IMR-90 (cell line): ENCODE measurements at regions not wholly inside any gene's neighbourhood (a gene's known extent, or its start where the extent isn't known, plus 50 kb on each side); places are given as distances from the start of the nearest gene placed in this dataset.

Experiments
- ATAC-seq: fragments of 200-7000 bp; cut with Tn5 transposase; 2 replicates; pipeline ENCODE4 v1.9.1; 2020; ENCODE audit warnings: low read depth, mild to moderate bottlenecking, moderate library complexity
- BruUV-seq: library from RNA; stranded (reverse); fragments of 400-500 nt; replicated peaks from 2 replicates; lab custom pipeline; 2021; lab: Mats Ljungman, UMichigan
- CTCF ChIA-PET: fragments of 300-600 bp; formaldehyde crosslinking; extraction: SDS; loops from one replicate; lab custom pipeline; 2021; ENCODE audit warnings: antibody characterized with exemption; lab: Yijun Ruan, JAX
- POLR2A ChIA-PET: fragments of 300-600 bp; sonication (Branson Sonifier 250); formaldehyde crosslinking; loops from one replicate; lab custom pipeline; 2022; ENCODE audit warnings: antibody characterized with exemption; ENCODE audit not compliant: unreplicated experiment; lab: Charles Lee
- DNase-seq: peaks from one replicate; pipeline ENCODE4 v3.0.0; 2013
- H2AFZ ChIP-seq: replicated peaks from 2 replicates; pipeline ENCODE3; 2013; ENCODE audit warnings: low read length, mild to moderate bottlenecking; ENCODE audit not compliant: poor library complexity
- H2AK5ac ChIP-seq: 2 replicates; pipeline ENCODE4 v1.6.1; 2013; ENCODE audit warnings: low read depth, low read length, inconsistent platforms
- H2AK9ac ChIP-seq: replicated peaks from 2 replicates; pipeline ENCODE3; 2013; ENCODE audit warnings: mild to moderate bottlenecking, low read depth, low read length, moderate library complexity; ENCODE audit not compliant: poor library complexity
- H2BK120ac ChIP-seq: 2 replicates; pipeline ENCODE4 v1.6.1; 2013; ENCODE audit warnings: low read depth, low read length, inconsistent platforms
- H2BK15ac ChIP-seq: 3 replicates; pipeline ENCODE4 v1.6.1; 2013; ENCODE audit warnings: low read depth, low read length, inconsistent platforms
- H2BK20ac ChIP-seq: 2 replicates; pipeline ENCODE4 v1.6.1; 2013; ENCODE audit warnings: low read depth, mild to moderate bottlenecking, inconsistent platforms, low read length, moderate library complexity
- H2BK5ac ChIP-seq: 2 replicates; pipeline ENCODE4 v1.6.1; 2013; ENCODE audit warnings: mild to moderate bottlenecking, low read depth, low read length, inconsistent platforms; ENCODE audit not compliant: poor library complexity, severe bottlenecking
- H3K14ac ChIP-seq: replicated peaks from 2 replicates; pipeline ENCODE4 v1.6.1; 2013; ENCODE audit warnings: low read depth, low read length, inconsistent platforms
- H3K18ac ChIP-seq: 2 replicates; pipeline ENCODE4 v1.6.1; 2013; ENCODE audit warnings: low read depth, low read length, control low read depth
- H3K23ac ChIP-seq: 2 replicates; pipeline ENCODE4 v1.6.1; 2013; ENCODE audit warnings: low read depth, low read length, inconsistent platforms
- H3K27ac ChIP-seq: 2 replicates; pipeline ENCODE4 v1.5.1; 2013; ENCODE audit warnings: mild to moderate bottlenecking, control low read depth, low read length; ENCODE audit not compliant: insufficient read depth
- H3K27me3 ChIP-seq: 2 replicates; pipeline ENCODE4 v1.6.1; 2013; ENCODE audit warnings: low read length; ENCODE audit not compliant: control insufficient read depth, insufficient read depth
- H3K36me3 ChIP-seq: 2 replicates; pipeline ENCODE4 v1.6.1; 2013; ENCODE audit warnings: low read length, mixed read lengths; ENCODE audit not compliant: control insufficient read depth, insufficient read depth
- H3K4ac ChIP-seq: 2 replicates; pipeline ENCODE4 v1.6.1; 2013; ENCODE audit warnings: low read depth, low read length, inconsistent platforms
- H3K4me1 ChIP-seq: 2 replicates; pipeline ENCODE4 v1.6.1; 2013; ENCODE audit warnings: low read length, mixed read lengths; ENCODE audit not compliant: control insufficient read depth, insufficient read depth
- H3K4me2 ChIP-seq: 2 replicates; pipeline ENCODE4 v1.6.1; 2013; ENCODE audit warnings: low read depth, mild to moderate bottlenecking, control low read depth, low read length, moderate library complexity
- H3K4me3 ChIP-seq: 2 replicates; pipeline ENCODE4 v1.5.1; 2013; ENCODE audit warnings: low read depth, mild to moderate bottlenecking, control low read depth, low read length, moderate library complexity; ENCODE audit not compliant: insufficient read depth
- H3K56ac ChIP-seq: 2 replicates; pipeline ENCODE4 v1.6.1; 2013; ENCODE audit warnings: low read length, inconsistent platforms; ENCODE audit not compliant: insufficient read depth; ENCODE audit errors: extremely low read depth
- H3K79me1 ChIP-seq, 2 experiments: 2 replicates each; pipeline ENCODE4 v1.6.1; 2013; ENCODE audit warnings: low read length in 2 of 2, inconsistent platforms in 1 of 2, low read depth in 1 of 2
- H3K9ac ChIP-seq: 2 replicates; pipeline ENCODE4 v1.6.1; 2013; ENCODE audit warnings: low read depth, low read length, control low read depth
- H3K9me1 ChIP-seq: 2 replicates; pipeline ENCODE4 v1.6.1; 2013; ENCODE audit warnings: low read length, inconsistent platforms; ENCODE audit not compliant: insufficient read depth
- H3K9me3 ChIP-seq: 2 replicates; pipeline ENCODE4 v1.6.1; 2013; ENCODE audit warnings: low read length; ENCODE audit not compliant: control insufficient read depth, insufficient read depth
- H4K20me1 ChIP-seq: 2 replicates; pipeline ENCODE4 v1.6.1; 2013; ENCODE audit warnings: low read length, inconsistent platforms; ENCODE audit not compliant: insufficient read depth
- H4K5ac ChIP-seq: 2 replicates; pipeline ENCODE4 v1.6.1; 2013; ENCODE audit warnings: mild to moderate bottlenecking, low read depth, low read length, control low read depth
- H4K8ac ChIP-seq, 2 experiments: 2 replicates each; pipeline ENCODE4 v1.6.1; 2013; ENCODE audit warnings: low read depth in 2 of 2, low read length in 2 of 2, control low read depth in 1 of 2, inconsistent platforms in 1 of 2
- H4K91ac ChIP-seq: 2 replicates; pipeline ENCODE4 v1.6.1; 2013; ENCODE audit warnings: low read depth, low read length, inconsistent platforms; ENCODE audit not compliant: insufficient read depth
- BHLHE40 ChIP-seq: fragments of 150-350 bp; IDR thresholded peaks from 2 replicates; pipeline ENCODE4 v1.6.1; 2016; ENCODE audit warnings: mild to moderate bottlenecking, low read depth, low read length
- CEBPB ChIP-seq: IDR thresholded peaks from 2 replicates; pipeline ENCODE4 v1.6.1; 2012; ENCODE audit warnings: low read depth, low read length, improper control_type of control experiment
- CHD1 ChIP-seq: IDR thresholded peaks from 2 replicates; pipeline ENCODE4 v1.6.1; 2012; ENCODE audit warnings: low read depth, low read length, improper control_type of control experiment
- FOS ChIP-seq: fragments of 150-350 bp; IDR thresholded peaks from 2 replicates; pipeline ENCODE4 v1.6.1; 2016; ENCODE audit warnings: low read depth, low read length
- MAFK ChIP-seq: IDR thresholded peaks from 2 replicates; pipeline ENCODE4 v1.6.1; 2012; ENCODE audit warnings: low read depth, low read length, improper control_type of control experiment
- MAZ ChIP-seq: IDR thresholded peaks from 2 replicates; pipeline ENCODE4 v1.6.1; 2012; ENCODE audit warnings: low read depth, mild to moderate bottlenecking, low read length, improper control_type of control experiment, moderate library complexity, borderline replicate concordance
- MXI1 ChIP-seq: IDR thresholded peaks from 2 replicates; pipeline ENCODE4 v1.6.1; 2012; ENCODE audit warnings: low read depth, mild to moderate bottlenecking, low read length, moderate library complexity, borderline replicate concordance
- NFE2L2 ChIP-seq: fragments of 150-350 bp; IDR thresholded peaks from 2 replicates; pipeline ENCODE4 v1.6.1; 2016; ENCODE audit warnings: low read depth, mild to moderate bottlenecking, low read length
- POLR2A ChIP-seq: IDR thresholded peaks from 2 replicates; pipeline ENCODE4 v1.6.1; 2012; ENCODE audit warnings: mild to moderate bottlenecking, low read depth, low read length
- RAD21 ChIP-seq: IDR thresholded peaks from 2 replicates; pipeline ENCODE4 v1.6.1; 2012; ENCODE audit warnings: low read length, improper control_type of control experiment
- RCOR1 ChIP-seq: IDR thresholded peaks from 2 replicates; pipeline ENCODE4 v1.6.1; 2012; ENCODE audit warnings: mild to moderate bottlenecking, low read length, improper control_type of control experiment; ENCODE audit not compliant: insufficient replicate concordance
- RFX5 ChIP-seq: IDR thresholded peaks from 2 replicates; pipeline ENCODE4 v1.8.0; 2012; ENCODE audit warnings: low read depth, mild to moderate bottlenecking, low read length, moderate library complexity
- SMC3 ChIP-seq: fragments of 150-350 bp; IDR thresholded peaks from 2 replicates; pipeline ENCODE4 v1.6.1; 2016; ENCODE audit warnings: low read depth, mild to moderate bottlenecking, antibody characterized with exemption, low read length, moderate library complexity
- USF2 ChIP-seq: fragments of 150-350 bp; IDR thresholded peaks from 2 replicates; pipeline ENCODE4 v1.6.1; 2017; ENCODE audit warnings: mild to moderate bottlenecking, antibody characterized with exemption, low read length, low read depth
- WGBS, 2 experiments: methylation state at CpG; one replicate each; pipeline versions ENCODE4 v1.1.5 to v1.1.7; 2013; ENCODE audit warnings: missing lambda C conversion rate in 2 of 2; ENCODE audit not compliant: insufficient read length in 1 of 2; ENCODE audit errors: extremely low coverage in 2 of 2; 5-methylcytosine and 5-hydroxymethylcytosine counted together
- dilution Hi-C: fragments of 300-500 bp; cut with HindIII; formaldehyde crosslinking; loops from one replicate; pipeline ENCODE4 v1.14.3; 2018; ENCODE audit warnings: low sequenced_read_pairs; ENCODE audit not compliant: unreplicated experiment
- in situ Hi-C: fragments of 300-500 bp; cut with MboI; formaldehyde crosslinking; loops from 3 replicates; pipeline ENCODE4 v1.14.3; 2019; ENCODE audit warnings: low sequenced_read_pairs, inconsistent platforms, mixed read lengths
- intact Hi-C: fragments of 100-400 bp; cut with micrococcal nuclease; formaldehyde crosslinking; loops from 2 replicates; pipeline ENCODE4 v1.10.0; 2022
- TF ChIP-seq, protein P1 (sequence below): conservative IDR thresholded peaks from 2 replicates; pipeline ENCODE4 v1.5.1; 2012; ENCODE audit warnings: mild to moderate bottlenecking, low read depth, low read length, improper control_type of control experiment
- TF ChIP-seq, protein P2 (sequence below): fragments of 150-350 bp; IDR thresholded peaks from 2 replicates; pipeline ENCODE4 v1.6.1; 2016; ENCODE audit warnings: low read depth, mild to moderate bottlenecking, low read length, moderate library complexity, borderline replicate concordance

DNA sequence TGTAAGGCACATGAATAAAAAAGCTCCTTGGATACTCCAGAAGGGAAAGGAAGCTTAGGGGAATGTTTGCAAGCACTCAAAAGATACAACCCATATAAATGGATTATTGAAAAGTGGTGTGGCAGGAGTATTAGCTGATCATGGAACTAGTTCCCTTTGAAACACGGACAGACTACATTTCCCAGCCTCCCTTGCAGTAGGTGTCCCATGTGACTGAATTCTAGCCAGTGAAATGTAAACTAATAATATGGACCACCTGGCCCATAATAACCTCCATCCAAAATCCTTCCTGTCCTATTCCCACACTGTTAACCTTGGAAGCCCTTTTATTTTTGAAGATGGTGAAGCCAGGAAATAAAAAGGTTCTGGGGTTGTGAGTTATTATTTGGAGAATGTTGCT is 242.3 kb downstream of the SUDS3 start:
- H4K5ac ChIP-seq = no peak overlapping the region
- H3K18ac ChIP-seq = no peak overlapping the region
- no peaks in the 10 kb centered on the region for H3K27me3 ChIP-seq
- no peaks in the 10 kb centered on the region for H3K36me3 ChIP-seq
- H3K9ac ChIP-seq = no peak overlapping the region
- no CpG with 5 or more reads among the region's 1 CpG for WGBS, 2 experiments
- no peak overlapping the region for H4K8ac ChIP-seq
- H2AFZ ChIP-seq = no peak overlapping the region
- no peak overlapping the region for H2BK120ac ChIP-seq
- no peak overlapping the region for H2BK15ac ChIP-seq
- no peak overlapping the region for H2BK5ac ChIP-seq
- DNase-seq (no peak), ATAC-seq (no peak)
- dilution Hi-C loops (no loop called here), intact Hi-C loops (no loop called here), in situ Hi-C loops (no loop called here)
- H2AK5ac ChIP-seq = no peak overlapping the region
- H3K9me3 ChIP-seq = peaks cover 10% of the 10 kb centered on the region
- no peaks in the 10 kb centered on the region for H3K9me1 ChIP-seq
- no peak overlapping the region for H2AK9ac ChIP-seq
- no peak overlapping the region for H3K4ac ChIP-seq
- H4K91ac ChIP-seq = no peak overlapping the region
- H3K4me1 ChIP-seq = no peaks in the 10 kb centered on the region
- H3K79me1 ChIP-seq = no peaks in the 10 kb centered on the region
- no peaks in the 10 kb centered on the region for H4K20me1 ChIP-seq
- no peak overlapping the region for H3K14ac ChIP-seq
- no peak overlapping the region for H3K27ac ChIP-seq
- no TSS peak for BruUV-seq
- no peak overlapping the region for H3K4me3 ChIP-seq
- no peak overlapping the region for H2BK20ac ChIP-seq
- no peak for TF ChIP-seq NFE2L2
- no peak for TF ChIP-seq POLR2A
- no peak for TF ChIP-seq MAFK
- TF ChIP-seq RCOR1 = no peak
- TF ChIP-seq, protein P1, sequence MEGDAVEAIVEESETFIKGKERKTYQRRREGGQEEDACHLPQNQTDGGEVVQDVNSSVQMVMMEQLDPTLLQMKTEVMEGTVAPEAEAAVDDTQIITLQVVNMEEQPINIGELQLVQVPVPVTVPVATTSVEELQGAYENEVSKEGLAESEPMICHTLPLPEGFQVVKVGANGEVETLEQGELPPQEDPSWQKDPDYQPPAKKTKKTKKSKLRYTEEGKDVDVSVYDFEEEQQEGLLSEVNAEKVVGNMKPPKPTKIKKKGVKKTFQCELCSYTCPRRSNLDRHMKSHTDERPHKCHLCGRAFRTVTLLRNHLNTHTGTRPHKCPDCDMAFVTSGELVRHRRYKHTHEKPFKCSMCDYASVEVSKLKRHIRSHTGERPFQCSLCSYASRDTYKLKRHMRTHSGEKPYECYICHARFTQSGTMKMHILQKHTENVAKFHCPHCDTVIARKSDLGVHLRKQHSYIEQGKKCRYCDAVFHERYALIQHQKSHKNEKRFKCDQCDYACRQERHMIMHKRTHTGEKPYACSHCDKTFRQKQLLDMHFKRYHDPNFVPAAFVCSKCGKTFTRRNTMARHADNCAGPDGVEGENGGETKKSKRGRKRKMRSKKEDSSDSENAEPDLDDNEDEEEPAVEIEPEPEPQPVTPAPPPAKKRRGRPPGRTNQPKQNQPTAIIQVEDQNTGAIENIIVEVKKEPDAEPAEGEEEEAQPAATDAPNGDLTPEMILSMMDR = no peak
- TF ChIP-seq CEBPB = no peak
- TF ChIP-seq, protein P2, sequence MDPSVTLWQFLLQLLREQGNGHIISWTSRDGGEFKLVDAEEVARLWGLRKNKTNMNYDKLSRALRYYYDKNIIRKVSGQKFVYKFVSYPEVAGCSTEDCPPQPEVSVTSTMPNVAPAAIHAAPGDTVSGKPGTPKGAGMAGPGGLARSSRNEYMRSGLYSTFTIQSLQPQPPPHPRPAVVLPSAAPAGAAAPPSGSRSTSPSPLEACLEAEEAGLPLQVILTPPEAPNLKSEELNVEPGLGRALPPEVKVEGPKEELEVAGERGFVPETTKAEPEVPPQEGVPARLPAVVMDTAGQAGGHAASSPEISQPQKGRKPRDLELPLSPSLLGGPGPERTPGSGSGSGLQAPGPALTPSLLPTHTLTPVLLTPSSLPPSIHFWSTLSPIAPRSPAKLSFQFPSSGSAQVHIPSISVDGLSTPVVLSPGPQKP = no peak
- TF ChIP-seq SMC3 = no peak
- TF ChIP-seq RFX5 = no peak
- TF ChIP-seq MXI1 = no peak
- no peak for TF ChIP-seq FOS
- TF ChIP-seq MAZ = no peak
- no peak for TF ChIP-seq CHD1
- TF ChIP-seq BHLHE40 = no peak
- TF ChIP-seq RAD21 = no peak
- no peak for TF ChIP-seq USF2
- H3K23ac ChIP-seq = no peak overlapping the region
- no peak overlapping the region for H3K4me2 ChIP-seq
- ChIA-PET POLR2A (no interaction called here), CTCF (no interaction called here)
- H3K56ac ChIP-seq = no peak overlapping the region
